HG03439 (cell line): ENCODE measurements at regions not wholly inside any gene's neighbourhood (a gene's known extent, or its start where the extent isn't known, plus 50 kb on each side); places are given as distances from the start of the nearest gene placed in this dataset.
"Not testable (repeated sequence)": the region's sequence is repeated elsewhere in the genome, so short reads cannot be mapped to it uniquely, and the experiment has no call there.

ENCODE experiments used
- ATAC-seq: cut with Tn5 transposase; IDR thresholded peaks from one replicate; pipeline ENCODE4 v1.9.1; 2021; ENCODE audit warnings: mild to moderate bottlenecking, moderate library complexity; ENCODE audit not compliant: unreplicated experiment

- no peak for ATAC-seq
Observed at GRCh38 chr2:236820763-236821344, 251.2 kb downstream of the ACKR3 start.

- no peak for ATAC-seq
Observed at GRCh38 chr2:236823041-236823629, 253.5 kb downstream of the ACKR3 start.

GRCh38 chr2:236823963-236824362 lies 254.3 kb downstream of the ACKR3 start:
- ATAC-seq: no peak

- ATAC-seq: no peak
Observed at GRCh38 chr2:236824836-236825235, 255.2 kb downstream of the ACKR3 start.

- ATAC-seq: no peak
Observed at GRCh38 chr2:236825989-236826510, 256.4 kb downstream of the ACKR3 start.

- ATAC-seq: no peak
Observed at GRCh38 chr2:236826606-236827156, 257.1 kb downstream of the ACKR3 start.

- ATAC-seq: no peak
Observed at GRCh38 chr2:236827997-236828396, 257.7 kb upstream of the COPS8 start.

GRCh38 chr2:236828820-236829219 lies 256.9 kb upstream of the COPS8 start:
- no peak for ATAC-seq

- no peak for ATAC-seq
Observed at GRCh38 chr2:236830926-236831325, 254.8 kb upstream of the COPS8 start.

GRCh38 chr2:236831698-236832097 lies 254.0 kb upstream of the COPS8 start:
- ATAC-seq: no peak

- no peak for ATAC-seq
Observed at GRCh38 chr2:236833501-236834073, 252.1 kb upstream of the COPS8 start.

- no peak for ATAC-seq
Observed at GRCh38 chr2:236834284-236834683, 251.4 kb upstream of the COPS8 start.

- no peak for ATAC-seq
Observed at GRCh38 chr2:236835307-236836024, 250.2 kb upstream of the COPS8 start.

- not testable (repeated sequence) for ATAC-seq
Observed at GRCh38 chr2:236836028-236836427, 249.7 kb upstream of the COPS8 start.

- no peak for ATAC-seq
Observed at GRCh38 chr2:236840215-236840614, 245.5 kb upstream of the COPS8 start.

- no peak for ATAC-seq
Observed at GRCh38 chr2:236840857-236841256, 244.8 kb upstream of the COPS8 start.

- ATAC-seq: no peak
Observed at GRCh38 chr2:236841389-236841788, 244.3 kb upstream of the COPS8 start.

- ATAC-seq: no peak
Observed at GRCh38 chr2:236843161-236843968, 242.3 kb upstream of the COPS8 start.

GRCh38 chr2:236844711-236845110 lies 241.0 kb upstream of the COPS8 start:
- ATAC-seq: no peak

GRCh38 chr2:236847023-236847422 lies 238.7 kb upstream of the COPS8 start:
- ATAC-seq: no peak
